Vagina (tissue), 2 donors: ENCODE measurements at regions not wholly inside any gene's neighbourhood (a gene's known extent, or its start where the extent isn't known, plus 50 kb on each side); places are given as distances from the start of the nearest gene placed in this dataset.

ENCODE experiments used
- POLR2A ChIP-seq, 2 donors: fragments of 450-650 bp; IDR thresholded peaks; one replicate each; pipeline ENCODE4 v1.6.1; 2017; ENCODE audit warnings: antibody characterized with exemption in 2 of 2, mild to moderate bottlenecking in 2 of 2, moderate library complexity in 2 of 2
- POLR2AphosphoS5 ChIP-seq, 2 donors: sonication (generic); formaldehyde crosslinking; IDR thresholded peaks; one replicate each; pipeline ENCODE4 v1.9.0; 2017; ENCODE audit warnings: antibody characterized with exemption in 2 of 2, mild to moderate bottlenecking in 2 of 2, low read depth in 1 of 2; ENCODE audit not compliant: insufficient read depth in 1 of 2
- TF ChIP-seq, protein P1 (sequence below), 3 experiments: fragments of 450-650 bp in 2 of 3; fragments of 200-600 bp in 1 of 3; sonication (generic) in 1 of 3; IDR thresholded peaks; one replicate each; pipeline ENCODE4 v1.5.1; 2017 to 2019; ENCODE audit warnings: antibody characterized with exemption in 3 of 3, mild to moderate bottlenecking in 2 of 3, moderate library complexity in 2 of 3

DNA sequence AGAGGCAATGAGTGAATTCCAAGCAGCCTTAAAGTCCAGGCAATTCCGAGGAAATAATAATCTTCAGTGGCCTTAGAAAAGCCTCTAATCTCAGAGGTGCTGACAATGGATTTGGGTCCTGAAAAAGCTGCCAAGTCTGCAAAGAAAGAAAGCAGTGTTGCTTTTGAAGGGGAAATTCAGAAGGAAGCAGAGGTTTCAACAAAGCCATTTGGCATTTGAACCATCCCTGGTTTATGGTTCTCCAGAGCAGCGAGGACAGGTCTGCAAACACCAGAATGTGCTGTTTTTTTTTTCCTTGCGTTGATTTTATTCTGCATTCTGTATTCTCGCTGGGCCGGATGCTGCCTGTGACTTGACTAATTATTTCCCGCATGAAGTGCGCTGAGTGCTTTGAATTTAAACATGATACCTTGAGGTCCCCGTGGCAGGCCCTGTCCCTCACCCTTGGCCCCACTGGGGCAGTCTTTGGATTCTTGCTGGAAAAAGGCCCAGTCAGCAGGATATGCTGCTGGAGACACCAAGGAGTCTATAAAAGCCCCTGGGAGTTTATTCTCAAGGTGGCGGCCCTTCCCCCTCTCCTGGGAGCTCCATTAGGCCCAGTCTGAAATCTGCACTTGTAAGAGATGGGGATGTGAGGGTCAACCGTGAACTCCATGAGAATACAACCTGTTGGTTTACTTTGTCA is 338.3 kb downstream of the HAPSTR1 start:
- TF ChIP-seq, protein P1, sequence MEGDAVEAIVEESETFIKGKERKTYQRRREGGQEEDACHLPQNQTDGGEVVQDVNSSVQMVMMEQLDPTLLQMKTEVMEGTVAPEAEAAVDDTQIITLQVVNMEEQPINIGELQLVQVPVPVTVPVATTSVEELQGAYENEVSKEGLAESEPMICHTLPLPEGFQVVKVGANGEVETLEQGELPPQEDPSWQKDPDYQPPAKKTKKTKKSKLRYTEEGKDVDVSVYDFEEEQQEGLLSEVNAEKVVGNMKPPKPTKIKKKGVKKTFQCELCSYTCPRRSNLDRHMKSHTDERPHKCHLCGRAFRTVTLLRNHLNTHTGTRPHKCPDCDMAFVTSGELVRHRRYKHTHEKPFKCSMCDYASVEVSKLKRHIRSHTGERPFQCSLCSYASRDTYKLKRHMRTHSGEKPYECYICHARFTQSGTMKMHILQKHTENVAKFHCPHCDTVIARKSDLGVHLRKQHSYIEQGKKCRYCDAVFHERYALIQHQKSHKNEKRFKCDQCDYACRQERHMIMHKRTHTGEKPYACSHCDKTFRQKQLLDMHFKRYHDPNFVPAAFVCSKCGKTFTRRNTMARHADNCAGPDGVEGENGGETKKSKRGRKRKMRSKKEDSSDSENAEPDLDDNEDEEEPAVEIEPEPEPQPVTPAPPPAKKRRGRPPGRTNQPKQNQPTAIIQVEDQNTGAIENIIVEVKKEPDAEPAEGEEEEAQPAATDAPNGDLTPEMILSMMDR (IDR thresholded peaks at IDR 0.05): no peak
- TF ChIP-seq POLR2A (IDR thresholded peaks at IDR 0.05) (no peak), POLR2AphosphoS5 (IDR thresholded peaks at IDR 0.05; ENCODE audit: insufficient read depth in 1 of 2, low read depth in 1 of 2) (no peak)
